Left hindlimb (tissue), 1 donor: ENCODE measurements at regions not wholly inside any gene's neighbourhood (a gene's known extent, or its start where the extent isn't known, plus 50 kb on each side); places are given as distances from the start of the nearest gene placed in this dataset.

Source experiments
- DNase-seq: peaks from one replicate; pipeline ENCODE4 v3.0.0-alpha.2; 2018

- no peak for DNase-seq
Measured at GRCh38 chr2:18244845-18245244, 315.6 kb downstream of the RDH14 start.

GRCh38 chr2:18243816-18244215, 316.6 kb downstream of the RDH14 start:
- no peak for DNase-seq

- DNase-seq, result no peak
Measured at GRCh38 chr2:18242716-18243115, 317.7 kb downstream of the RDH14 start.

GRCh38 chr2:18238209-18238608, 322.2 kb downstream of the RDH14 start:
- no peak for DNase-seq

- no peak for DNase-seq
Measured at GRCh38 chr2:18237298-18237697, 323.2 kb downstream of the RDH14 start.

- DNase-seq, result no peak
Measured at GRCh38 chr2:18232731-18233438, 327.6 kb downstream of the RDH14 start.

- no peak for DNase-seq
Measured at GRCh38 chr2:18230668-18231067, 329.8 kb downstream of the RDH14 start.

- DNase-seq, result no peak
Measured at GRCh38 chr2:18219676-18220075, 340.8 kb downstream of the RDH14 start.

GRCh38 chr2:18218160-18218933, 339.9 kb downstream of the KCNS3 start:
- DNase-seq, result no peak

- DNase-seq, result no peak
Measured at GRCh38 chr2:18214936-18215335, 336.5 kb downstream of the KCNS3 start.

- DNase-seq, result no peak
Measured at GRCh38 chr2:18213986-18214385, 335.5 kb downstream of the KCNS3 start.

- DNase-seq, result no peak
Measured at GRCh38 chr2:18209934-18210639, 331.6 kb downstream of the KCNS3 start.

- DNase-seq, result no peak
Measured at GRCh38 chr2:18208956-18209355, 330.5 kb downstream of the KCNS3 start.

GRCh38 chr2:18200771-18201170, 322.3 kb downstream of the KCNS3 start:
- DNase-seq, result no peak

- DNase-seq, result no peak
Measured at GRCh38 chr2:18198677-18199076, 320.2 kb downstream of the KCNS3 start.

- no peak for DNase-seq
Measured at GRCh38 chr2:18194161-18194560, 315.7 kb downstream of the KCNS3 start.

GRCh38 chr2:18186816-18187613, 308.5 kb downstream of the KCNS3 start:
- DNase-seq, result no peak

- no peak for DNase-seq
Measured at GRCh38 chr2:18182861-18183260, 304.4 kb downstream of the KCNS3 start.

- DNase-seq, result no peak
Measured at GRCh38 chr2:18180912-18181311, 302.4 kb downstream of the KCNS3 start.

GRCh38 chr2:18180031-18180610, 301.7 kb downstream of the KCNS3 start:
- DNase-seq, result no peak

GRCh38 chr2:18178736-18179349, 300.4 kb downstream of the KCNS3 start:
- DNase-seq, result no peak

- no peak for DNase-seq
Measured at GRCh38 chr2:18176679-18177215, 298.3 kb downstream of the KCNS3 start.
